ENCODE measurements at regions not wholly inside any gene's neighbourhood (a gene's known extent, or its start where the extent isn't known, plus 50 kb on each side); places are given as distances from the start of the nearest gene placed in this dataset.

DNA sequence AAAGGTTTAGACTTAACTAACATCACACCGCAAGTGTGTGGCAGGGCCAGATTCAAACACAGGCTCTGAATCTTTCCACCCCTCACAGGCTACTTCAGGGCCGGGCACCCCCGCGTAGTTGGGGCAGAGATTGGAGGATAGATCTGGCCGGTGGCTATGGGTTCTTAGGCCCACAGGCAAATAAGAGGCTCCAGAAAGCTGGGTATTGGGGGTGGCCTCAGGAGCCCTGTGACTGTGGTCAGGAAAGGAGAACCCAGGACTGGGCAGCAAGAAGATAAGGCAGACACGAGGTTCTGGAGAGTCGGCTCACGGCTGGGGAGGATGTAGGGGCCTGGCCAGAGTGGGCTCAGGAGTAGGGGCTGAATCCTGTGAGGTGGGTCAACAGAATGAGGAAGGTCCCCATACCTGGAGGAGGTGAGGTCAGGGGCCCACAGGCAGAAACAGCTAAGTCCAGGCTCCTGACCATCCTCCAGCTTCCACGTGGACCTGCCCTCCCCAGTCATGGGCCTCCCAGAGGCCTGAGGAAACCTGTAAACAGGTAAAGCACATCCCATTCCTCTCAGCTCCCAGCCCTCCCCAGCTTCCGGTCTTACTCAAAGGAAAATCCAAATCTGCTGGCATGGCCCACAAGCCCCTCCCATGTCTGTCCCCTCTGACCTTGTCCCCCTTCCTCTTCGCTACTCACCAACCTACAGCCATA is 306.2 kb downstream of the MATN1 start:
- Histone ChIP-seq H2AFZ (ENCODE audit: low read depth, low read length) (no peak overlapping the region), H3K9ac (ENCODE audit: low read length) (no peak overlapping the region), H3K9me3 (ENCODE audit: low read length) (no peaks in the 10 kb centered on the region), H3K27ac (ENCODE audit: low read length) (no peak overlapping the region), H3F3A (ENCODE audit: insufficient read depth, low read length, poor library complexity, severe bottlenecking) (no peaks in the 10 kb centered on the region), H3K27me3 (ENCODE audit: insufficient read depth, low read depth, low read length) (no peaks in the 10 kb centered on the region), H3K9me2 (ENCODE audit: insufficient read depth, low read length) (no peaks in the 10 kb centered on the region), H4K20me1 (ENCODE audit: insufficient read depth) (no peaks in the 10 kb centered on the region), H3K79me2 (replicated peaks; ENCODE audit: insufficient read depth, low read length) (no peaks in the 10 kb centered on the region), H3K4me2 (ENCODE audit: low read length) (no peak overlapping the region), H3K4me3 (ENCODE audit: low read length) (no peak overlapping the region), H3K36me3 (ENCODE audit: insufficient read depth, low read length) (no peaks in the 10 kb centered on the region)
- no peak for TF ChIP-seq EP300 (conservative IDR thresholded peaks at IDR 0.05; ENCODE audit: poor library complexity, severe bottlenecking)
- no peak for TF ChIP-seq TAF1 (IDR thresholded peaks at IDR 0.05; ENCODE audit: low read depth)
- TF ChIP-seq REST (IDR thresholded peaks at IDR 0.05; ENCODE audit: borderline replicate concordance): no peak
- no peak for TF ChIP-seq MXI1 (conservative IDR thresholded peaks at IDR 0.05; ENCODE audit: poor library complexity, severe bottlenecking)
- no peak for TF ChIP-seq SMC3 (conservative IDR thresholded peaks at IDR 0.05; ENCODE audit: poor library complexity)
- TF ChIP-seq RAD21 (conservative IDR thresholded peaks at IDR 0.05): no peak
- no peak for TF ChIP-seq EZH2 (IDR thresholded peaks at IDR 0.05; ENCODE audit: borderline replicate concordance, insufficient read depth, low read length, poor library complexity, severe bottlenecking)

GRCh38 chr1:30416221-30416820 is 307.1 kb downstream of the MATN1 start:
- no peaks in the 10 kb centered on the region for H3K9me2 ChIP-seq (ENCODE audit: insufficient read depth, low read length)
- no peaks in the 10 kb centered on the region for H3K27me3 ChIP-seq (ENCODE audit: insufficient read depth, low read depth, low read length)

More at GRCh38 chr1:30416221-30416820, 307.1 kb downstream of the MATN1 start:
- Histone ChIP-seq H3K9me3 (ENCODE audit: low read length) (no peaks in the 10 kb centered on the region), H3K4me2 (ENCODE audit: low read length) (no peak overlapping the region), H4K20me1 (ENCODE audit: insufficient read depth) (no peaks in the 10 kb centered on the region), H3K79me2 (replicated peaks; ENCODE audit: insufficient read depth, low read length) (no peaks in the 10 kb centered on the region), H3K4me3 (ENCODE audit: low read length) (no peak overlapping the region), H3K9ac (ENCODE audit: low read length) (no peak overlapping the region), H3K36me3 (ENCODE audit: insufficient read depth, low read length) (no peaks in the 10 kb centered on the region), H3F3A (ENCODE audit: insufficient read depth, low read length, poor library complexity, severe bottlenecking) (no peaks in the 10 kb centered on the region), H2AFZ (ENCODE audit: low read depth, low read length) (no peak overlapping the region), H3K27ac (ENCODE audit: low read length) (no peak overlapping the region)
- TF ChIP-seq SMC3 (conservative IDR thresholded peaks at IDR 0.05; ENCODE audit: poor library complexity) (no peak), MXI1 (conservative IDR thresholded peaks at IDR 0.05; ENCODE audit: poor library complexity, severe bottlenecking) (no peak), EZH2 (IDR thresholded peaks at IDR 0.05; ENCODE audit: borderline replicate concordance, insufficient read depth, low read length, poor library complexity, severe bottlenecking) (no peak), CTCF (IDR thresholded peaks at IDR 0.05; ENCODE audit: poor library complexity, severe bottlenecking) (no peak), RAD21 (conservative IDR thresholded peaks at IDR 0.05) (no peak)

Data from neural cell (in vitro differentiated cells).